H1 (cell line): ENCODE measurements at regions not wholly inside any gene's neighbourhood (a gene's known extent, or its start where the extent isn't known, plus 50 kb on each side); places are given as distances from the start of the nearest gene placed in this dataset.

Source experiments
- CTCF ChIA-PET: fragments of 300-600 bp; sonication (Branson Sonifier 250); formaldehyde crosslinking; loops from one replicate; lab custom pipeline; 2021; ENCODE audit not compliant: partially characterized antibody; lab: Charles Lee
- POLR2A ChIA-PET: fragments of 300-600 bp; sonication (Branson Sonifier 250); formaldehyde crosslinking; loops from one replicate; lab custom pipeline; 2021; ENCODE audit warnings: inconsistent platforms; ENCODE audit not compliant: partially characterized antibody; lab: Charles Lee
- DNase-seq, 2 experiments: peaks; one replicate each; pipeline versions ENCODE4 v3.0.0 to v3.0.0-alpha.2; 2010 to 2022; ENCODE audit warnings: low spot score in 2 of 2, low read depth in 1 of 2, mixed read lengths in 1 of 2
- FAIRE-seq: peaks from 2 replicates; lab custom pipeline; 2011; peaks lifted over from hg19 to GRCh38; lab: Jason Lieb, UNC
- H2AFZ ChIP-seq: 2 replicates; pipeline ENCODE4 v1.8.1; 2012; ENCODE audit warnings: low read length, inconsistent platforms
- H2AK5ac ChIP-seq: 2 replicates; pipeline ENCODE4 v1.6.1; 2013; ENCODE audit warnings: low read depth, low read length
- H2BK120ac ChIP-seq: replicated peaks from 2 replicates; pipeline ENCODE3; 2013; ENCODE audit warnings: low read depth, low read length, inconsistent platforms
- H2BK12ac ChIP-seq: 2 replicates; pipeline ENCODE4 v1.6.1; 2013; ENCODE audit warnings: low read depth, low read length
- H2BK15ac ChIP-seq: 2 replicates; pipeline ENCODE4 v1.6.1; 2013; ENCODE audit warnings: low read length
- H2BK20ac ChIP-seq: 2 replicates; pipeline ENCODE4 v1.6.1; 2013; ENCODE audit warnings: low read length
- H2BK5ac ChIP-seq: 2 replicates; pipeline ENCODE4 v1.6.1; 2013; ENCODE audit warnings: low read depth, low read length
- H3K14ac ChIP-seq: 2 replicates; pipeline ENCODE4 v1.6.1; 2013; ENCODE audit warnings: inconsistent platforms; ENCODE audit not compliant: insufficient read length
- H3K18ac ChIP-seq: 2 replicates; pipeline ENCODE4 v1.6.1; 2013; ENCODE audit warnings: low read length; ENCODE audit errors: extremely low read depth
- H3K23ac ChIP-seq: 2 replicates; pipeline ENCODE4 v1.6.1; 2013; ENCODE audit warnings: inconsistent platforms; ENCODE audit not compliant: insufficient read length
- H3K23me2 ChIP-seq: 2 replicates; pipeline ENCODE4 v1.6.1; 2013; ENCODE audit warnings: low read depth, low read length
- H3K27ac ChIP-seq: 2 replicates; pipeline ENCODE4 v1.6.1; 2011; ENCODE audit warnings: low read depth, low read length, inconsistent platforms
- H3K27me3 ChIP-seq, 4 experiments: replicated peaks in 1 of 4; 1 replicate in 1 of 4; 2 replicates in 3 of 4; pipeline versions ENCODE4 v1.6.1 to v1.8.1; 2011 to 2013; ENCODE audit warnings: low read length in 3 of 4, mild to moderate bottlenecking in 3 of 4, inconsistent platforms in 2 of 4, mixed read lengths in 2 of 4, moderate library complexity in 1 of 4; ENCODE audit not compliant: control insufficient read depth in 3 of 4, insufficient read depth in 3 of 4; ENCODE audit errors: extremely low read depth in 1 of 4
- H3K36me3 ChIP-seq, 4 experiments: 2 replicates each; pipeline versions ENCODE4 v1.6.1 to v1.8.1; 2011 to 2013; ENCODE audit warnings: mild to moderate bottlenecking in 4 of 4, low read length in 3 of 4, moderate library complexity in 2 of 4, control low read depth in 1 of 4, inconsistent platforms in 1 of 4; ENCODE audit not compliant: insufficient read depth in 4 of 4, control insufficient read depth in 2 of 4
- H3K4ac ChIP-seq: replicated peaks from 2 replicates; pipeline ENCODE3; 2013; ENCODE audit warnings: low read length, low read depth, mixed read lengths, inconsistent platforms; ENCODE audit not compliant: insufficient read length
- H3K4me1 ChIP-seq, 4 experiments: replicated peaks in 1 of 4; 1 replicate in 1 of 4; 2 replicates in 3 of 4; pipeline versions ENCODE4 v1.6.1 to v1.8.1; 2011 to 2013; ENCODE audit warnings: low read length in 3 of 4, inconsistent platforms in 2 of 4, mixed read lengths in 1 of 4; ENCODE audit not compliant: insufficient read depth in 4 of 4, control insufficient read depth in 3 of 4
- H3K4me2 ChIP-seq, 2 experiments: 2 replicates each; pipeline versions ENCODE4 v1.6.1 to v1.8.1; 2011 to 2013; ENCODE audit warnings: low read depth in 2 of 2, low read length in 2 of 2, control low read depth in 1 of 2, inconsistent platforms in 1 of 2, mild to moderate bottlenecking in 1 of 2; ENCODE audit not compliant: insufficient read depth in 1 of 2
- H3K4me3 ChIP-seq, 4 experiments: fragments of 200-600, 300-600 bp in 1 of 4; sonication (generic), shearing (Covaris generic), sonication (Bioruptor Twin) in 1 of 4; 2 replicates each; pipeline versions ENCODE4 v1.5.1 to v1.8.1; 2011 to 2016; ENCODE audit warnings: low read length in 4 of 4, low read depth in 3 of 4, control low read depth in 2 of 4, inconsistent platforms in 2 of 4, mild to moderate bottlenecking in 2 of 4, mixed read lengths in 1 of 4, moderate library complexity in 1 of 4; ENCODE audit not compliant: insufficient read depth in 2 of 4; ENCODE audit errors: extremely low read depth in 1 of 4
- H3K56ac ChIP-seq: replicated peaks from 2 replicates; pipeline ENCODE3; 2013; ENCODE audit warnings: low read depth, mild to moderate bottlenecking, mixed read lengths, low read length, inconsistent platforms; ENCODE audit not compliant: insufficient read length
- H3K79me1 ChIP-seq: 2 replicates; pipeline ENCODE4 v1.6.1; 2013; ENCODE audit warnings: low read depth, low read length, control low read depth
- H3K79me2 ChIP-seq, 2 experiments: 2 replicates each; pipeline versions ENCODE4 v1.6.1 to v1.8.1; 2012 to 2013; ENCODE audit warnings: low read length in 2 of 2, mild to moderate bottlenecking in 2 of 2, inconsistent platforms in 1 of 2; ENCODE audit not compliant: insufficient read depth in 2 of 2, control insufficient read depth in 1 of 2
- H3K9ac ChIP-seq, 4 experiments: replicated peaks in 1 of 4; 1 replicate in 1 of 4; 2 replicates in 3 of 4; pipeline versions ENCODE4 v1.6.1 to v1.8.1; 2011 to 2013; ENCODE audit warnings: low read depth in 3 of 4, low read length in 3 of 4, control low read depth in 2 of 4, mild to moderate bottlenecking in 2 of 4, moderate library complexity in 2 of 4, inconsistent platforms in 1 of 4; ENCODE audit errors: extremely low read depth in 1 of 4
- H3K9me3 ChIP-seq, 2 experiments: 2 replicates each; pipeline versions ENCODE4 v1.6.1 to v1.8.1; 2012 to 2013; ENCODE audit warnings: mild to moderate bottlenecking in 2 of 2, moderate library complexity in 2 of 2, control low read depth in 1 of 2, inconsistent platforms in 1 of 2, low read depth in 1 of 2, low read length in 1 of 2, mixed read lengths in 1 of 2; ENCODE audit not compliant: insufficient read depth in 2 of 2
- H4K20me1 ChIP-seq, 2 experiments: replicated peaks in 1 of 2; 2 replicates each; pipeline versions ENCODE3 to v1.8.1; 2011 to 2013; ENCODE audit warnings: inconsistent platforms in 2 of 2, low read length in 2 of 2, mild to moderate bottlenecking in 1 of 2; ENCODE audit not compliant: insufficient read depth in 2 of 2, control insufficient read depth in 1 of 2
- H4K5ac ChIP-seq: 2 replicates; pipeline ENCODE4 v1.6.1; 2013; ENCODE audit warnings: low read length, low read depth, mixed read lengths, inconsistent platforms; ENCODE audit not compliant: insufficient read length
- H4K8ac ChIP-seq: 2 replicates; pipeline ENCODE4 v1.8.0; 2013; ENCODE audit warnings: mild to moderate bottlenecking, moderate library complexity, low read length, inconsistent platforms; ENCODE audit not compliant: insufficient read depth; ENCODE audit errors: extremely low read depth
- H4K91ac ChIP-seq: replicated peaks from 2 replicates; pipeline ENCODE3; 2013; ENCODE audit warnings: low read length, mixed read lengths, inconsistent platforms; ENCODE audit not compliant: insufficient read length
- CHD2 ChIP-seq: IDR thresholded peaks from 2 replicates; pipeline ENCODE4 v1.6.1; 2012; ENCODE audit warnings: low read length, improper control_type of control experiment
- EP300 ChIP-seq, 2 experiments: IDR thresholded peaks; 1 replicate in 1 of 2; 2 replicates in 1 of 2; pipeline ENCODE4 v1.6.1; 2011 to 2012; ENCODE audit warnings: low read depth in 2 of 2, low read length in 2 of 2, mild to moderate bottlenecking in 2 of 2, borderline replicate concordance in 1 of 2, inconsistent platforms in 1 of 2, moderate library complexity in 1 of 2
- PHF8 ChIP-seq: fragments of 200-600 bp; sonication (generic); conservative IDR thresholded peaks from 2 replicates; pipeline ENCODE4 v1.7.1; 2012; ENCODE audit warnings: low read depth, mild to moderate bottlenecking, inconsistent platforms, low read length, moderate library complexity
- RFX5 ChIP-seq: IDR thresholded peaks from 2 replicates; pipeline ENCODE4 v1.6.1; 2011; ENCODE audit warnings: low read depth, low read length, improper control_type of control experiment, borderline replicate concordance
- RNF2 ChIP-seq: fragments of 200-900, 300-1000 bp; sonication (generic); IDR thresholded peaks from 2 replicates; pipeline ENCODE4 v1.7.1; 2016; ENCODE audit warnings: borderline replicate concordance, low read depth, mild to moderate bottlenecking, antibody characterized with exemption, low read length; ENCODE audit not compliant: poor library complexity, severe bottlenecking; ENCODE audit errors: missing control alignments
- RXRA ChIP-seq: IDR thresholded peaks from 2 replicates; pipeline ENCODE4 v1.6.1; 2011; ENCODE audit warnings: low read depth, mild to moderate bottlenecking, low read length, moderate library complexity; ENCODE audit not compliant: insufficient read depth
- SIRT6 ChIP-seq: IDR thresholded peaks from one replicate; pipeline ENCODE4 v1.7.1; 2012; ENCODE audit warnings: low read length, inconsistent platforms
- SP4 ChIP-seq: IDR thresholded peaks from 2 replicates; pipeline ENCODE4 v1.6.1; 2012; ENCODE audit warnings: low read length, inconsistent platforms
- TBP ChIP-seq: IDR thresholded peaks from 2 replicates; pipeline ENCODE4 v1.6.1; 2011; ENCODE audit warnings: low read depth, low read length, improper control_type of control experiment
- YY1 ChIP-seq: IDR thresholded peaks from 2 replicates; pipeline ENCODE4 v1.6.1; 2011; ENCODE audit warnings: low read depth, mild to moderate bottlenecking, low read length
- ZNF274 ChIP-seq: IDR thresholded peaks from 2 replicates; pipeline ENCODE4 v1.7.0; 2012; ENCODE audit warnings: low read length, borderline replicate concordance; ENCODE audit errors: extremely low read depth
- WGBS, 2 experiments: shearing (Covaris generic) in 1 of 2; methylation state at CpG; one replicate each; pipeline versions ENCODE4 v1.1.6 to v1.1.7; 2013 to 2015; ENCODE audit warnings: low lambda C conversion rate in 2 of 2, mixed read lengths in 2 of 2, inconsistent platforms in 1 of 2, low coverage in 1 of 2, missing lambda C conversion rate in 1 of 2; ENCODE audit not compliant: insufficient replicate concordance in 2 of 2, insufficient coverage in 1 of 2, insufficient read length in 1 of 2; ENCODE audit errors: extremely low coverage in 1 of 2, missing lambda C conversion rate in 1 of 2; 5-methylcytosine and 5-hydroxymethylcytosine counted together

GRCh38 chr1:209267968-209268367 is 315.5 kb upstream of the CAMK1G start:
- no peak overlapping the region for H3K4me3 ChIP-seq
- H3K36me3 ChIP-seq: no peaks in the 10 kb centered on the region
- no peak overlapping the region for H3K56ac ChIP-seq
- WGBS, 2 experiments: 93% methylated on average over 2 of the region's 2 CpGs; no CpG with 5 or more reads in 1 of the 2 experiments
- H3K79me2 ChIP-seq: no peaks in the 10 kb centered on the region
- H2AK5ac ChIP-seq: no peak overlapping the region
- no peak overlapping the region for H2BK120ac ChIP-seq
- no peak overlapping the region for H3K9ac ChIP-seq
- no peaks in the 10 kb centered on the region for H3K79me1 ChIP-seq
- H2BK20ac ChIP-seq: no peak overlapping the region
- no peak overlapping the region for H3K18ac ChIP-seq
- DNase-seq: no peak
- no peak overlapping the region for H3K4ac ChIP-seq
- TF ChIP-seq RXRA (no peak), SIRT6 (no peak), RNF2 (no peak), ZNF274 (no peak), PHF8 (no peak), RFX5 (no peak), EP300 (IDR thresholded peaks at IDR 0.05; ENCODE audit: borderline replicate concordance in 1 of 2, low read depth in 2 of 2, low read length in 2 of 2) (no peak), CHD2 (no peak), YY1 (no peak), SP4 (no peak), TBP (no peak)
- TF ChIP-seq, all 59 proteins: peak for 0
- H2BK12ac ChIP-seq: no peak overlapping the region
- H3K27ac ChIP-seq: no peak overlapping the region
- CTCF ChIA-PET: interaction anchor here (1.0 to 1.6 kb wide), 3 partner anchors 20 to 221 kb away, joined by 3 to 7 read pairs (median 4); no protein-coding TSS in a partner anchor
- H3K23me2 ChIP-seq: no peaks in the 10 kb centered on the region
- H3K9me3 ChIP-seq: no peaks in the 10 kb centered on the region
- no peaks in the 10 kb centered on the region for H3K27me3 ChIP-seq
- no peak overlapping the region for H3K23ac ChIP-seq
- H3K14ac ChIP-seq: no peak overlapping the region
- H3K4me2 ChIP-seq: no peak overlapping the region
- H2AFZ ChIP-seq: 0 out of 2 replicates have a peak overlapping the region, but pooled peaks have one; percentile 72
- H2BK5ac ChIP-seq: no peak overlapping the region
- H2BK15ac ChIP-seq: no peak overlapping the region
- no peaks in the 10 kb centered on the region for H4K20me1 ChIP-seq
- POLR2A ChIA-PET: no interaction called here
- no peak overlapping the region for H4K5ac ChIP-seq
- peak overlapping the region; percentile 68; the same call in 1 of the 2 replicates for H4K8ac ChIP-seq
- H3K4me1 ChIP-seq: no peaks in the 10 kb centered on the region
- H4K91ac ChIP-seq: no peak overlapping the region
- no peak for FAIRE-seq
